ENCODE measurements at regions not wholly inside any gene's neighbourhood (a gene's known extent, or its start where the extent isn't known, plus 50 kb on each side); places are given as distances from the start of the nearest gene placed in this dataset.
"Not testable (repeated sequence)": the region's sequence is repeated elsewhere in the genome, so short reads cannot be mapped to it uniquely, and the experiment has no call there.

DNA sequence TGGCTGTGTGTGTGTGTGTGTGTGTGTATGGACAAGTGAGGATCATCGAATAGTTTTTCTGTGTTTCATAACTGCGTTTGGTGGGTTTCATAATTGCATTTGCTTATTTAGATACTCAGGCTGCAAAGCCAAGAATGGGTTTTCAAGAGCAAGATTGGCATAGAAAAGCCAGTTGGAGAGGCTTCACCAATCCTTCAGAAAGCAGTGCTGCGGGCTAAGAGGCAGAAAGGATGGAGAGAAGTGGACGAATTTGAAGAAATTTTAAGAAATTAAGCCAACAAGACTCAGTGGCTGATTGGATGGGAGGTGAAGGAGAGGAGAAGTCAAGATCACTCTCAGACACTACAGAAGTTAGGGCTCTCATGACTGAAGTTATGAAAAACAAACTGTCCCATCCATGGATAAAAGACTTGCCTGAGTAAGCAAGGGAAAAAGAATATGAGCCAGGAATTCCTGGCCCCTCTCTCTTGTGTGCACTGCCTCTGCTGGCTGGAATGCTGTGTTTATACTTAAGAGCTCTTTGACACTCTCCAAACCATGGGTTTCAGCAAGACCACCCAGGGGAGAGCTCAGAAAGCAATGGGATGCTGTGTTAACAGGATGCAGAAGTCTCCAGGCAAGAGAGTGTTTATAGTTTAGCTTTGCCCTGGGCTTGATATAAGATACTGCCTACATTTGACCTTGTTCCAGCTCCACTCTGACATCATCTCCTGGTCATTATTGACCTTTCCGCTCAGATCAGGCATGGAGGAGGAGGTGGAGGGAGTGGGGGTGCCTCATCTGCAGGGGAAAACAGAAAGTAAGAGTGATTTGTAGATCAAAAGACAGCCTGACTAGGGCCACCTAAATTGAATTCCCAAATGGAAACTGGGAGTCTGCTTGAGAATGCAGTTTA, 232.0 kb upstream of the PLXNA2 start:
- no peak for DNase-seq

DNA sequence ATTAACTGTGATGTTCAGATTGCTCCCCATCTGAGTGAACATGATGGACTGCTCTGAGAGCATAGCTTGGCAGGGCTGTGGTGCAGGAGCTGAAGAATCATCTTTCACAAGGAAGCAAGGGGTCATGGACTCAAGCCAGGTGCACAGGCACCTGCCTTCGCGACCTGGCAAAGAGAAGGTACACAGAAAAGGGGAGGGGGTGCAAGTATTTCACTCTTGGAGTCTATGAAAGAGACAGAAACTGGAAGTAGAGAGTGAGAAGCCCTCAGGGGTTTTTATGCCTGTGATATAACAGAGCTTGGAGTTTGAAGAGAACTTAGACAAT, 232.6 kb upstream of the PLXNA2 start:
- DNase-seq = no peak

DNA sequence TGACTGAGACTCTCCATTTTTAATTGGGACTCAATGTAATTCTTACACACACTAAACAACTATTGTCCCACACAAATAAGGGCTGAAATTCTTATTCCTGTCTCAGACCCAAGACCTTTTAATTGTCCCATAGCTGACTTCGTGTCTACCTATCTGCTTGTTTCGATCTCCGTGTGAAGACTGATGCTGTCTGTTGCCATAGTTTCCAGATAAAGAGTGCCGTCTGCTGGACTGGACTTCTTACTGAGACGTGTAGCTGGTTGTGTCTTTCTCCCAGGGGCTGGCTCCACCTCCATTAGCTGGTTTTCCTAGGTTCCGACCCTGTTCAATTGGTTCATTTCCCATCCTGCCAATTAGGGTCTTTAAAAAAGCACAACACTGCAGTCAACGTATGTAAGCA, 235.3 kb upstream of the PLXNA2 start:
- DNase-seq = no peak

- DNase-seq = no peak
These were observed 241.3 kb upstream of the PLXNA2 start for GRCh38 chr1:208485512-208485911.

- no peak for DNase-seq
These were observed 242.5 kb upstream of the PLXNA2 start for GRCh38 chr1:208486677-208487076.

DNA sequence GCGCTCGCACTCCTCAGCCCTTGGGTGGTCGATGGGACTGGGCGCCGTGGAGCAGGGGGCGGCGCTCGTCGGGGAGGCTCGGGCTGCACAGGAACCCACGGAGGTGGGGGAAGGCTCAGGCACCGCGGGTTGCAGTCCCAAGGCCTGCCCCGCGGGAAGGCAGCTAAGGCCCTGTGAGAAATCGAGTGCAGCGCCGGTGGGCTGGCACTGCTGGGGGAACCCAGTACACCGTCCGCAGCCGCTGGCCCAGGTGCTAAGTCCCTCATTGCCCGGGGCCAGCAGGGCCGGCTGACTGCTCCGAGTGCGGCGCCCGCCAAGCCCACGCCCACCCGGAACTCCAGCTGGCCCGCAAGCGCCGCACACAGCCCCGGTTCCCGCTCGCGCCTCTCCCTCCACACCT, 244.2 kb upstream of the PLXNA2 start:
- not testable (repeated sequence) for DNase-seq

DNA sequence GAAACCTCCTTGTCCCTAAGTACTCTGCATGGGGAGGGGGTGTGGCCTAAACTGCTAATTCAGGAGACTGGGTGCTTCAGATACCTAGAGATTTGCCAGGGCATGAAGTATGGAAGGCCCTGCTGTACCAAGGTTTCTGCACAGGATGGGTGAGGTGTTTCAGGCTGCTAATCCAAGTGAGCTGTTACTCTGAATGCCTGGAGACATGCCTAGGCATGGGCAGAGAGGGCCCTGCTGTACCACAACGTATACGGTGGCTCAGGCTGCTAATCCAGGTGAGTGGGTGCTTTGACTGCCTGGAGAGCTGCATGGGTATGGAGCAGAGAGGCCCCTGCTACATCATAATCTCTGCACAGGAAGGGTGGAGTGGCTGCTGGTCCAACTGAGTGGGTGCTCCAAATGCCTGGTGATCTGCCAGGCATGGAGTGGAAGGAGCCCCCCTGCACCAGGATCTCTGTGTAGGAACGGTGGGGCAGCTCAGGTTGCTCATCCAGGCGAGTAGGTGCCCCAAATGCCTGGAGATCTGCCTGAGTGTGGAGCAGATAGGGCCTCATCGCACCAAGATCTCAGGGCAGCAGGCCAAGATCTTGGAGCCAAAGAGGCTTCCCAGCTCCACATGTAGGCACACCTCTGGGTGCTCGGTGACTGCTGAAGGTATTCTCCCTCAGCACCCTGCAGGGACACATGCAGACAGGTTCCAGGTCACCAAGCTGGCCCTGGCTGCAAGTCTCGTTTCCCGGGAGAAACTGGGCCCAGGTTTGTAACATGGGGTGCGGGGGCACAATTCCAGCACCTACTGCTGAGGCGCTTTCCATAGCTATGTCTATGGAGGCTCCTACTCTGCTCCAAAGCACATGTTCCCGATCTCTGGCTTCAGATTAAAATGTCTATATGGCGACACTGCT, 252.5 kb upstream of the PLXNA2 start:
- no peak for DNase-seq

- no peak for DNase-seq
These were observed 253.8 kb upstream of the PLXNA2 start for GRCh38 chr1:208497866-208498541.

- no peak for DNase-seq
These were observed 254.8 kb upstream of the PLXNA2 start for GRCh38 chr1:208499026-208499425.

- no peak for DNase-seq
These were observed 255.4 kb upstream of the PLXNA2 start for GRCh38 chr1:208499601-208500000.

DNA sequence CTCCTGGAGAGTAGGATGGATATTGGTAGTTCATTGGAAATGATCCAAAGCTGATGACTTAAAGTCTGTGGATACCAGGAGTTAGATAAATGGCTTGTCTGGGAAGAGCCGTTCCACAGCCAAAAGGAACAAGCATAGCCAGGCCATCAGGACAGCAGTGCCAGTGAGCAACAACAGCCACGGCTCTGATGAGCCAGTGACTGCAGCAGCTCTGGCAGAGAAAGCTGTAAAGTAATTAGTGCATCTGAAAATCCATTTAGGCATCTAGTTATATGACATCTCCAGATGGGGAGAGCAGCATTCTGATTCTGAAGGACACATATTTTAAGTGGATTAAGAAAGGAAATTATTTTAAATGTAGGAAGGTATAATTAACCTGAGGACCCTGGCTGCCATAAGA, 256.2 kb upstream of the PLXNA2 start:
- DNase-seq = no peak

- no peak for DNase-seq
These were observed 257.4 kb upstream of the PLXNA2 start for GRCh38 chr1:208501542-208501941.

DNA sequence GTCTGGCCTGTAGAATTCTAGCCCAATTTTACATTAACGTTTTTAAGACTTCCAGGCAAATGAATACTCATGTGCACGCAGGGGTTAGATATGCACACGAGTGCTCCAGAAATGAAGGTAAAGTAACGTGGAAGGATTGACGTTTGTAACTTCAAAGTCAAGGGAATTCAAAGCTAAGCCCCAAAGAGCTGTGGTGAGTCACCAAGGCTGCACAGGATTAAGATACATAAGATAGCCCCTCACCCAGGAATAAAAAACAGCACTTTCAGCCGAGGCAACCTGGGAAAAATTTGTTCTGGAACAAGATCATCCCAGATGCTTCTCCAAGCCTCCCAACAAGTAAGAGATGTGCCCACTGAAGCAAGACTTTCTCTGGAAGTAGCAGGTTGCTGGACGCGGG, 259.6 kb upstream of the PLXNA2 start:
- no peak for DNase-seq

- no peak for DNase-seq
These were observed 262.6 kb upstream of the PLXNA2 start for GRCh38 chr1:208506812-208507211.

DNA sequence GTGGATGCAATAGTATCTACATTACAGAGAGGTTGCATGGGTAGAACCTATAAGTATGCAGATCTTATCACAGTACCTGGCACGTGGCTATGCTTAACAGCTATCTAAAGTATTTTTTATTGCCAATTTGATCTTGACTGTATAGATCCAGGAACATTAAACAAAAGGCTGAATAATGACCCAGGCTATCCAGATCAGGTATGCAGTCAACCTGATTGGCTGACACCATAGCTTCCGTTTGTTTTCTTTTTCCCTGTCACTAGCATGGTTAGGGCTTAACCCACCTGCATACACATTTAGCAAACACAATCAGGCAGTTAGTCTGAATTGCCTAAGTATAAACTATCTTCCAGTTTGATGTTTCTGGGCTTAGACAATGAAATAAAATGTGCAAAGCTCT, 264.9 kb upstream of the PLXNA2 start:
- no peak for DNase-seq

GRCh38 chr1:208510192-208510952, 266.2 kb upstream of the PLXNA2 start:
- no peak for DNase-seq

DNA sequence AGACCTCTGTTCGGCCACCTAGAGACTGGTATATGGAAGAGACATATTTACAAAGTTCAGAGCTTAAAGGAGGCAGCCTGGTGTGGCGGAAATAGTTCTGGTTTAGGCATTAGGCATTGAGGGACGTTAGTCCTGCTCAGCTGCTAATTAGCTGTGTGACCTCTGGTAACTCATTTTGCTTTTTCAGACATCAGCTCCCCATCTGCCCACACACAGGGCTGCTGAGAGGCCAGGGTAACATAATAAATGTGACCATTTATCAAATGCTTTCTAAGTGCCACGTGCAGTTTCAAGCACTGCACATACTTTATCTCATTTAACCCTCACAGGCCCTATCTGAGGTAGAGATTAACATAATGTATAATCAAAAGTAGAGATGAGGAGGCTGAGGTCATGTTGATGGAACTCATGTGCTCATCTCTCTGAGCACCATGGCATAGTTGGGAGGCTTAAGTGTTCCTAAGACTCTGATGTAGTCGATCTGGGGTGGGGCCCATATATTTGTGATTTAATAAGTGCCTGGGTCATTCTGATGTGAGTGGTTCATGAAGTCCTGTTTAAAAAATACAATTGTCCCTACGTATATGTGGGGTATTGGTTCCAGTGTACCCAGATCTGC, 267.2 kb upstream of the PLXNA2 start:
- DNase-seq = no peak

GRCh38 chr1:208513799-208514198, 269.6 kb upstream of the PLXNA2 start:
- no peak for DNase-seq

DNA sequence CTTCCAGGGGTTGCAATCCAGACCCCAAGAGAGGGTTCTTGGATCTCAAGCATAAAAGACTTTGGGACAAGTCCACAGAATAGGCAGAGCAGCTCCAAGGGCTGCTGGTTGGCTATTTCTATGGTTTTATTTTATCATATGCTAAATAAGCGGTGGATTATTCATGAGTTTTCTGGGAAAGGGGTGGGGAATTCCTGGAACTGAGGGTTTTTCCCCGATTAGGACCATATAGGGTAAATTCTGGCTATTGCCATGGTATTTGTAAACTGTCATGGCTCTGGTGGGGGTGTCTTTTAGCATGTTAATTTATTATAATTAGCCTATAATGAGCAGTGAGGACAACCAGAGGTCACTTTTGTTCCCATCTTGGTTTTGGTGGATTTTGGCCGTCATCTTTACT, 270.9 kb upstream of the PLXNA2 start:
- DNase-seq = no peak

DNA sequence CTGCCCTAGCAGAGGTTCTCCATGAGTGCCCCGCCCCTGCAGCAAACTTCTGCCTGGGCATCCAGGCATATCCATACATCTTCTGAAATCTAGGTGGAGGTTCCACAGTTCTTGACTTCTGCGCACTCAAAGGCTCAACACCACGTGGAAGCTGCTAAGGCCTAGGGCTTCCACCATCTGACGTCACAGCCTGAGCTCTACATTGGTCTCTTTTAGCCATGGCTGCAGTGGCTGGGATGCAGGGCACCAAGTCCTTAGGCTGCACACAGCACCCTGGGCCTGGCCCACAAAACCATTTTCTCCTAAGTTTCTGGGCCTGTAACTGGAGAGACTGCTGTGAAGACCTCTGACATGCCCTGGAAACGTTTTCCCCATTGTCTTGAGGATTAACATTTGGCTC, 272.6 kb upstream of the PLXNA2 start:
- DNase-seq = no peak

DNA sequence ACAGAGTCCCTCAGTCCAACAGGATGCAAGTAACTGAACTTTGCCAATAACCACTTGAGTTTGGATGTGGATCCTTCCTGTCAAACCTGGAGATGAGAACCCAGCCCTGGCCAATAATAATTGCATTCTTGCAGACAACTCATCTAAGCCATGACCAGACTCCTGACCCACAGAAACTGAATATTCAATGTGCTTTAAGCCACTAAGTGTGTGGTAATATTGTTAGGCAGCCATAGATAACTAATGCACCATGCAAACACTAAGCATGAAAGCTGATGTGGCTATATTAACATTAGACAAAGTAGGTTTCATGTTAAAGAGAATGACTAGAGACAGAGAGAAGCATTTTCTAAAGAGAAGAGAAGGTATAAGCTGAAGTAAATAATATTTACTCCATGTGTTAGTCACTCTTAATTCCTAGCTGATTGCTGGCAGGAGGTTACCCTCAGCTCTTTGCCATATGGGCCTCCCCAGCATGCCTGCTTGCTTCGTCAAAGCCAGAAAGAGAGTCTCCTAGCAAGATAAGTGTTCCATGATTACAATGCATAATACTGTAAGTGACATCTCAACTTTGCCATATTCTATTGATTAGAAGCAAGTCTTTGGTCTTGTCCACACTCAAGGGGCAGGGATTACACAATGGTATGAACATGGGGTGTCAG, 276.4 kb upstream of the PLXNA2 start:
- DNase-seq = no peak

- no peak for DNase-seq
These were observed 277.4 kb upstream of the PLXNA2 start for GRCh38 chr1:208521534-208521933.

Measured in RPMI8226 (cell line).